ENCODE measurements at regions not wholly inside any gene's neighbourhood (a gene's known extent, or its start where the extent isn't known, plus 50 kb on each side); places are given as distances from the start of the nearest gene placed in this dataset.

- TF ChIP-seq EZH2 (IDR thresholded peaks at IDR 0.05; ENCODE audit: borderline replicate concordance, low read length) (no peak), CTCF (conservative IDR thresholded peaks at IDR 0.05 in 1 of 2, IDR thresholded peaks at IDR 0.05 in 1 of 2; ENCODE audit: extremely low read depth in 1 of 2, insufficient read depth in 1 of 2, low read depth in 1 of 2, low read length in 2 of 2) (no peak)
Measured at GRCh38 chr2:41736586-41736985, 311.2 kb upstream of the PKDCC start.

Data from mammary epithelial cell (primary cell).